ENCODE measurements at regions not wholly inside any gene's neighbourhood (a gene's known extent, or its start where the extent isn't known, plus 50 kb on each side); places are given as distances from the start of the nearest gene placed in this dataset.
"Not testable (repeated sequence)": the region's sequence is repeated elsewhere in the genome, so short reads cannot be mapped to it uniquely, and the experiment has no call there.

- no peak for DNase-seq (ENCODE audit: low read depth)
Observed at GRCh38 chr7:156043416-156044178, 231.3 kb upstream of the SHH start.

GRCh38 chr7:156041398-156041797 is 229.1 kb upstream of the SHH start:
- DNase-seq (ENCODE audit: low read depth), result no peak
- H3K4me3 ChIP-seq (ENCODE audit: low read depth, low read length), result no peak overlapping the region

More at GRCh38 chr7:156043416-156044178, 231.3 kb upstream of the SHH start:
- H3K4me3 ChIP-seq (ENCODE audit: low read depth, low read length), result no peak overlapping the region

- DNase-seq (ENCODE audit: low read depth), result no peak
- no peak overlapping the region for H3K4me3 ChIP-seq (ENCODE audit: low read depth, low read length)
Observed at GRCh38 chr7:156039971-156040677, 227.9 kb upstream of the SHH start.

- DNase-seq (ENCODE audit: low read depth), result no peak
- H3K4me3 ChIP-seq (ENCODE audit: low read depth, low read length), result no peak overlapping the region
Observed at GRCh38 chr7:156039194-156039593, 226.9 kb upstream of the SHH start.

- H3K4me3 ChIP-seq (ENCODE audit: low read depth, low read length), result no peak overlapping the region
Observed at GRCh38 chr7:156038345-156038744, 226.1 kb upstream of the SHH start.

GRCh38 chr7:156036153-156036552 is 223.9 kb upstream of the SHH start:
- H3K4me3 ChIP-seq (ENCODE audit: low read depth, low read length), result no peak overlapping the region
- DNase-seq (ENCODE audit: low read depth), result no peak

More at GRCh38 chr7:156038345-156038744, 226.1 kb upstream of the SHH start:
- no peak for DNase-seq (ENCODE audit: low read depth)

GRCh38 chr7:156035387-156035786 is 223.1 kb upstream of the SHH start:
- DNase-seq (ENCODE audit: low read depth); H3K4me3 ChIP-seq (ENCODE audit: low read depth, low read length): not testable (repeated sequence)

GRCh38 chr7:156034397-156034796 is 222.1 kb upstream of the SHH start:
- H3K4me3 ChIP-seq (ENCODE audit: low read depth, low read length), result no peak overlapping the region
- no peak for DNase-seq (ENCODE audit: low read depth)

- DNase-seq (ENCODE audit: low read depth), result no peak
- no peak overlapping the region for H3K4me3 ChIP-seq (ENCODE audit: low read depth, low read length)
Observed at GRCh38 chr7:156032973-156033372, 220.7 kb upstream of the SHH start.

- DNase-seq (ENCODE audit: low read depth), result no peak
- H3K4me3 ChIP-seq (ENCODE audit: low read depth, low read length), result no peak overlapping the region
Observed at GRCh38 chr7:156031679-156032478, 219.6 kb upstream of the SHH start.

GRCh38 chr7:156029460-156030007 is 217.3 kb upstream of the SHH start:
- no peak overlapping the region for H3K4me3 ChIP-seq (ENCODE audit: low read depth, low read length)
- DNase-seq (ENCODE audit: low read depth), result no peak

GRCh38 chr7:156028521-156028920 is 216.3 kb upstream of the SHH start:
- no peak overlapping the region for H3K4me3 ChIP-seq (ENCODE audit: low read depth, low read length)
- no peak for DNase-seq (ENCODE audit: low read depth)

- no peak overlapping the region for H3K4me3 ChIP-seq (ENCODE audit: low read depth, low read length)
- no peak for DNase-seq (ENCODE audit: low read depth)
Observed at GRCh38 chr7:156027821-156028220, 215.6 kb upstream of the SHH start.

- no peak for DNase-seq (ENCODE audit: low read depth)
- no peak overlapping the region for H3K4me3 ChIP-seq (ENCODE audit: low read depth, low read length)
Observed at GRCh38 chr7:156026603-156027002, 214.3 kb upstream of the SHH start.

GRCh38 chr7:156026076-156026600 is 213.9 kb upstream of the SHH start:
- no peak for DNase-seq (ENCODE audit: low read depth)
- H3K4me3 ChIP-seq (ENCODE audit: low read depth, low read length), result no peak overlapping the region

GRCh38 chr7:156025675-156026074 is 213.4 kb upstream of the SHH start:
- DNase-seq (ENCODE audit: low read depth), result no peak

GRCh38 chr7:156024201-156024600 is 211.9 kb upstream of the SHH start:
- no peak for DNase-seq (ENCODE audit: low read depth)
- H3K4me3 ChIP-seq (ENCODE audit: low read depth, low read length), result no peak overlapping the region

More at GRCh38 chr7:156025675-156026074, 213.4 kb upstream of the SHH start:
- H3K4me3 ChIP-seq (ENCODE audit: low read depth, low read length), result no peak overlapping the region

GRCh38 chr7:156022483-156023459 is 210.5 kb upstream of the SHH start:
- H3K4me3 ChIP-seq (ENCODE audit: low read depth, low read length), result no peak overlapping the region

More at GRCh38 chr7:156022483-156023459, 210.5 kb upstream of the SHH start:
- no peak for DNase-seq (ENCODE audit: low read depth)
